ENCODE measurements at regions not wholly inside any gene's neighbourhood (a gene's known extent, or its start where the extent isn't known, plus 50 kb on each side); places are given as distances from the start of the nearest gene placed in this dataset.

GRCh38 chr9:79984429-79985067 lies 412.8 kb downstream of the TLE4 start:
- TF ChIP-seq TAF1 (IDR thresholded peaks at IDR 0.05; ENCODE audit: borderline replicate concordance, insufficient read depth, low read length) (no peak), FOXP2 (optimal IDR thresholded peaks at IDR 0.05; ENCODE audit: borderline replicate concordance, extremely low read depth, extremely low read length, insufficient read depth) (no peak), POLR2AphosphoS5 (IDR thresholded peaks at IDR 0.05; ENCODE audit: low read depth, low read length) (no peak), SIN3A (IDR thresholded peaks at IDR 0.05; ENCODE audit: borderline replicate concordance, insufficient read depth, low read length) (no peak), REST (IDR thresholded peaks at IDR 0.05; ENCODE audit: insufficient read depth in 1 of 2, low read depth in 2 of 2, low read length in 2 of 2) (no peak)

GRCh38 chr9:79980432-79980831 lies 408.7 kb downstream of the TLE4 start:
- TF ChIP-seq REST (IDR thresholded peaks at IDR 0.05; ENCODE audit: insufficient read depth in 1 of 2, low read depth in 2 of 2, low read length in 2 of 2) (no peak), SIN3A (IDR thresholded peaks at IDR 0.05; ENCODE audit: borderline replicate concordance, insufficient read depth, low read length) (no peak), TAF1 (IDR thresholded peaks at IDR 0.05; ENCODE audit: borderline replicate concordance, insufficient read depth, low read length) (no peak), POLR2AphosphoS5 (IDR thresholded peaks at IDR 0.05; ENCODE audit: low read depth, low read length) (no peak), FOXP2 (optimal IDR thresholded peaks at IDR 0.05; ENCODE audit: borderline replicate concordance, extremely low read depth, extremely low read length, insufficient read depth) (no peak)

- TF ChIP-seq POLR2AphosphoS5 (IDR thresholded peaks at IDR 0.05; ENCODE audit: low read depth, low read length) (no peak), REST (IDR thresholded peaks at IDR 0.05; ENCODE audit: insufficient read depth in 1 of 2, low read depth in 2 of 2, low read length in 2 of 2) (no peak), FOXP2 (optimal IDR thresholded peaks at IDR 0.05; ENCODE audit: borderline replicate concordance, extremely low read depth, extremely low read length, insufficient read depth) (no peak), SIN3A (IDR thresholded peaks at IDR 0.05; ENCODE audit: borderline replicate concordance, insufficient read depth, low read length) (no peak), TAF1 (IDR thresholded peaks at IDR 0.05; ENCODE audit: borderline replicate concordance, insufficient read depth, low read length) (no peak)
Measured at GRCh38 chr9:79977510-79978197, 405.9 kb downstream of the TLE4 start.

- TF ChIP-seq TAF1 (IDR thresholded peaks at IDR 0.05; ENCODE audit: borderline replicate concordance, insufficient read depth, low read length) = no peak
- TF ChIP-seq REST (IDR thresholded peaks at IDR 0.05; ENCODE audit: insufficient read depth in 1 of 2, low read depth in 2 of 2, low read length in 2 of 2) = no peak
- no peak for TF ChIP-seq POLR2AphosphoS5 (IDR thresholded peaks at IDR 0.05; ENCODE audit: low read depth, low read length)
- TF ChIP-seq SIN3A (IDR thresholded peaks at IDR 0.05; ENCODE audit: borderline replicate concordance, insufficient read depth, low read length) = no peak
- no peak for TF ChIP-seq FOXP2 (optimal IDR thresholded peaks at IDR 0.05; ENCODE audit: borderline replicate concordance, extremely low read depth, extremely low read length, insufficient read depth)
Measured at GRCh38 chr9:79977074-79977435, 405.3 kb downstream of the TLE4 start.
